ENCODE measurements at regions not wholly inside any gene's neighbourhood (a gene's known extent, or its start where the extent isn't known, plus 50 kb on each side); places are given as distances from the start of the nearest gene placed in this dataset.

DNA sequence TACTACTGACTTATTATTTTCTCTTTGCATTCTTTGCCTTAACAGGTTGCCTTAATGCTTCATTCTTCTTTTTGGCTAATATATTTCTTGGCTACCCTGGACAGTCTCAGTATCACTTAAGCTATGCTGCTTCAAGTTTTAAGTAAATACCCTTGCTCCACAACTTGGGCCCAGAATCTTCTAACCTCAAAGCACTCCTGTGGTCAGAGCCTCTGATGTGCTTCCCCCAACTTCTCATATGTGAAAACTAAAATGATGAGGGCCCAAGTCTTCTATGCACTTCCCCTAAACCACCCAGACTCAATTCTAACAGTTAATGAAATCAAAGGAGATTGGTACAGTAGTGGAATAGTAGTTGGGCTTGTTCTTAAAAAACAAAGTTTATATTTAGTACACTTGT is 314.1 kb downstream of the PLPP3 start:
- Mint-ChIP-seq H3K36me3 (peaks cover 4% of the 10 kb centered on the region; the same call in 1 of the 2 replicates), H3K27ac (no peak overlapping the region), H3K4me1 (no peaks in the 10 kb centered on the region), H3K9me3 (peaks cover 8% of the 10 kb centered on the region), H3K4me3 (no peak overlapping the region), H3K27me3 (ENCODE audit: low read depth) (no peaks in the 10 kb centered on the region)
- DNase-seq (ENCODE audit: low spot score) (no peak), ATAC-seq (no peak)
- TF ChIP-seq, protein P1, sequence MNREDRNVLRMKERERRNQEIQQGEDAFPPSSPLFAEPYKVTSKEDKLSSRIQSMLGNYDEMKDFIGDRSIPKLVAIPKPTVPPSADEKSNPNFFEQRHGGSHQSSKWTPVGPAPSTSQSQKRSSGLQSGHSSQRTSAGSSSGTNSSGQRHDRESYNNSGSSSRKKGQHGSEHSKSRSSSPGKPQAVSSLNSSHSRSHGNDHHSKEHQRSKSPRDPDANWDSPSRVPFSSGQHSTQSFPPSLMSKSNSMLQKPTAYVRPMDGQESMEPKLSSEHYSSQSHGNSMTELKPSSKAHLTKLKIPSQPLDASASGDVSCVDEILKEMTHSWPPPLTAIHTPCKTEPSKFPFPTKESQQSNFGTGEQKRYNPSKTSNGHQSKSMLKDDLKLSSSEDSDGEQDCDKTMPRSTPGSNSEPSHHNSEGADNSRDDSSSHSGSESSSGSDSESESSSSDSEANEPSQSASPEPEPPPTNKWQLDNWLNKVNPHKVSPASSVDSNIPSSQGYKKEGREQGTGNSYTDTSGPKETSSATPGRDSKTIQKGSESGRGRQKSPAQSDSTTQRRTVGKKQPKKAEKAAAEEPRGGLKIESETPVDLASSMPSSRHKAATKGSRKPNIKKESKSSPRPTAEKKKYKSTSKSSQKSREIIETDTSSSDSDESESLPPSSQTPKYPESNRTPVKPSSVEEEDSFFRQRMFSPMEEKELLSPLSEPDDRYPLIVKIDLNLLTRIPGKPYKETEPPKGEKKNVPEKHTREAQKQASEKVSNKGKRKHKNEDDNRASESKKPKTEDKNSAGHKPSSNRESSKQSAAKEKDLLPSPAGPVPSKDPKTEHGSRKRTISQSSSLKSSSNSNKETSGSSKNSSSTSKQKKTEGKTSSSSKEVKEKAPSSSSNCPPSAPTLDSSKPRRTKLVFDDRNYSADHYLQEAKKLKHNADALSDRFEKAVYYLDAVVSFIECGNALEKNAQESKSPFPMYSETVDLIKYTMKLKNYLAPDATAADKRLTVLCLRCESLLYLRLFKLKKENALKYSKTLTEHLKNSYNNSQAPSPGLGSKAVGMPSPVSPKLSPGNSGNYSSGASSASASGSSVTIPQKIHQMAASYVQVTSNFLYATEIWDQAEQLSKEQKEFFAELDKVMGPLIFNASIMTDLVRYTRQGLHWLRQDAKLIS (CRISPR knock-in tag; IDR thresholded peaks at IDR 0.05; ENCODE audit: borderline replicate concordance) = no peak
- TF ChIP-seq, protein P2, sequence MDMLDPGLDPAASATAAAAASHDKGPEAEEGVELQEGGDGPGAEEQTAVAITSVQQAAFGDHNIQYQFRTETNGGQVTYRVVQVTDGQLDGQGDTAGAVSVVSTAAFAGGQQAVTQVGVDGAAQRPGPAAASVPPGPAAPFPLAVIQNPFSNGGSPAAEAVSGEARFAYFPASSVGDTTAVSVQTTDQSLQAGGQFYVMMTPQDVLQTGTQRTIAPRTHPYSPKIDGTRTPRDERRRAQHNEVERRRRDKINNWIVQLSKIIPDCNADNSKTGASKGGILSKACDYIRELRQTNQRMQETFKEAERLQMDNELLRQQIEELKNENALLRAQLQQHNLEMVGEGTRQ (CRISPR knock-in tag; IDR thresholded peaks at IDR 0.05) = no peak
- TF ChIP-seq, protein P3, sequence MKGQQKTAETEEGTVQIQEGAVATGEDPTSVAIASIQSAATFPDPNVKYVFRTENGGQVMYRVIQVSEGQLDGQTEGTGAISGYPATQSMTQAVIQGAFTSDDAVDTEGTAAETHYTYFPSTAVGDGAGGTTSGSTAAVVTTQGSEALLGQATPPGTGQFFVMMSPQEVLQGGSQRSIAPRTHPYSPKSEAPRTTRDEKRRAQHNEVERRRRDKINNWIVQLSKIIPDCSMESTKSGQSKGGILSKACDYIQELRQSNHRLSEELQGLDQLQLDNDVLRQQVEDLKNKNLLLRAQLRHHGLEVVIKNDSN (CRISPR knock-in tag; IDR thresholded peaks at IDR 0.05) = no peak
- TF ChIP-seq NR1H2 (CRISPR knock-in tag; IDR thresholded peaks at IDR 0.05) = no peak
- ChIA-PET POLR2A (no interaction called here), CTCF (no interaction called here)

DNA sequence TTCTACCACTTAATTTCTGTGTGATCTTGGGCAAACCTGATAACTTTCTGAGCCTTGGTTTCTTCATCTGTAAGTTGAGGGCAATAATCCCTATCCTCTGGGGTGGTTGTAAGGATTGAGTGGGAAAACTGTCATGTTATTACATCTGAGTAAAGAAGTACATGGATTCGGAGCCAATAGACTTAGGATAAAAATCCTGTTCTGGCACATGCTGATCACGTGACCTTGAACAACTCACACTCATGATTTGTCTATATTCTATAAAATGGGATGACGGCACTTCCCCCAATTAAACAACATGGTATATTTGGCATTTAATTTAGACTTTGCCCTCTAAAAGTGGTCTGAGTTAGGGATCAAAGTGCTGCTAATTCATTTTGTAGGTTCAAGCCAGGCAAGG is 315.5 kb downstream of the PLPP3 start:
- Mint-ChIP-seq H3K9me3 (peaks cover 14% of the 10 kb centered on the region), H3K36me3 (peaks cover 4% of the 10 kb centered on the region; the same call in 1 of the 2 replicates), H3K4me1 (peaks cover 4% of the 10 kb centered on the region), H3K4me3 (no peak overlapping the region), H3K27ac (no peak overlapping the region), H3K27me3 (ENCODE audit: low read depth) (no peaks in the 10 kb centered on the region)
- CTCF ChIA-PET = no interaction called here
- no peak for ATAC-seq
- POLR2A ChIA-PET = no interaction called here
- DNase-seq (ENCODE audit: low spot score) = no peak
- TF ChIP-seq, protein P4, sequence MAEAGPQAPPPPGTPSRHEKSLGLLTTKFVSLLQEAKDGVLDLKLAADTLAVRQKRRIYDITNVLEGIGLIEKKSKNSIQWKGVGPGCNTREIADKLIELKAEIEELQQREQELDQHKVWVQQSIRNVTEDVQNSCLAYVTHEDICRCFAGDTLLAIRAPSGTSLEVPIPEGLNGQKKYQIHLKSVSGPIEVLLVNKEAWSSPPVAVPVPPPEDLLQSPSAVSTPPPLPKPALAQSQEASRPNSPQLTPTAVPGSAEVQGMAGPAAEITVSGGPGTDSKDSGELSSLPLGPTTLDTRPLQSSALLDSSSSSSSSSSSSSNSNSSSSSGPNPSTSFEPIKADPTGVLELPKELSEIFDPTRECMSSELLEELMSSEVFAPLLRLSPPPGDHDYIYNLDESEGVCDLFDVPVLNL (CRISPR knock-in tag; IDR thresholded peaks at IDR 0.05; ENCODE audit: borderline replicate concordance, low read depth) = no peak
- TF ChIP-seq, protein P5, sequence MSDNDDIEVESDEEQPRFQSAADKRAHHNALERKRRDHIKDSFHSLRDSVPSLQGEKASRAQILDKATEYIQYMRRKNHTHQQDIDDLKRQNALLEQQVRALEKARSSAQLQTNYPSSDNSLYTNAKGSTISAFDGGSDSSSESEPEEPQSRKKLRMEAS (CRISPR knock-in tag; IDR thresholded peaks at IDR 0.05) = no peak
- TF ChIP-seq NR2C2 (CRISPR knock-in tag; IDR thresholded peaks at IDR 0.05) (no peak), CBFB (CRISPR knock-in tag; IDR thresholded peaks at IDR 0.05; ENCODE audit: low read depth) (no peak), NFATC4 (CRISPR knock-in tag; IDR thresholded peaks at IDR 0.05) (no peak), MYBL2 (CRISPR knock-in tag; IDR thresholded peaks at IDR 0.05) (no peak), ELF4 (CRISPR knock-in tag; IDR thresholded peaks at IDR 0.05; ENCODE audit: low read depth) (no peak), ETV6 (CRISPR knock-in tag; IDR thresholded peaks at IDR 0.05) (no peak), TEAD4 (CRISPR knock-in tag; IDR thresholded peaks at IDR 0.05) (no peak), JAZF1 (CRISPR knock-in tag; IDR thresholded peaks at IDR 0.05) (no peak), ESRRA (CRISPR knock-in tag; IDR thresholded peaks at IDR 0.05; ENCODE audit: borderline replicate concordance) (no peak)
- TF ChIP-seq, protein P6, sequence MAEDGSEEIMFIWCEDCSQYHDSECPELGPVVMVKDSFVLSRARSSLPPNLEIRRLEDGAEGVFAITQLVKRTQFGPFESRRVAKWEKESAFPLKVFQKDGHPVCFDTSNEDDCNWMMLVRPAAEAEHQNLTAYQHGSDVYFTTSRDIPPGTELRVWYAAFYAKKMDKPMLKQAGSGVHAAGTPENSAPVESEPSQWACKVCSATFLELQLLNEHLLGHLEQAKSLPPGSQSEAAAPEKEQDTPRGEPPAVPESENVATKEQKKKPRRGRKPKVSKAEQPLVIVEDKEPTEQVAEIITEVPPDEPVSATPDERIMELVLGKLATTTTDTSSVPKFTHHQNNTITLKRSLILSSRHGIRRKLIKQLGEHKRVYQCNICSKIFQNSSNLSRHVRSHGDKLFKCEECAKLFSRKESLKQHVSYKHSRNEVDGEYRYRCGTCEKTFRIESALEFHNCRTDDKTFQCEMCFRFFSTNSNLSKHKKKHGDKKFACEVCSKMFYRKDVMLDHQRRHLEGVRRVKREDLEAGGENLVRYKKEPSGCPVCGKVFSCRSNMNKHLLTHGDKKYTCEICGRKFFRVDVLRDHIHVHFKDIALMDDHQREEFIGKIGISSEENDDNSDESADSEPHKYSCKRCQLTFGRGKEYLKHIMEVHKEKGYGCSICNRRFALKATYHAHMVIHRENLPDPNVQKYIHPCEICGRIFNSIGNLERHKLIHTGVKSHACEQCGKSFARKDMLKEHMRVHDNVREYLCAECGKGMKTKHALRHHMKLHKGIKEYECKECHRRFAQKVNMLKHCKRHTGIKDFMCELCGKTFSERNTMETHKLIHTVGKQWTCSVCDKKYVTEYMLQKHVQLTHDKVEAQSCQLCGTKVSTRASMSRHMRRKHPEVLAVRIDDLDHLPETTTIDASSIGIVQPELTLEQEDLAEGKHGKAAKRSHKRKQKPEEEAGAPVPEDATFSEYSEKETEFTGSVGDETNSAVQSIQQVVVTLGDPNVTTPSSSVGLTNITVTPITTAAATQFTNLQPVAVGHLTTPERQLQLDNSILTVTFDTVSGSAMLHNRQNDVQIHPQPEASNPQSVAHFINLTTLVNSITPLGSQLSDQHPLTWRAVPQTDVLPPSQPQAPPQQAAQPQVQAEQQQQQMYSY (CRISPR knock-in tag; IDR thresholded peaks at IDR 0.05) = no peak
- TF ChIP-seq, protein P7, sequence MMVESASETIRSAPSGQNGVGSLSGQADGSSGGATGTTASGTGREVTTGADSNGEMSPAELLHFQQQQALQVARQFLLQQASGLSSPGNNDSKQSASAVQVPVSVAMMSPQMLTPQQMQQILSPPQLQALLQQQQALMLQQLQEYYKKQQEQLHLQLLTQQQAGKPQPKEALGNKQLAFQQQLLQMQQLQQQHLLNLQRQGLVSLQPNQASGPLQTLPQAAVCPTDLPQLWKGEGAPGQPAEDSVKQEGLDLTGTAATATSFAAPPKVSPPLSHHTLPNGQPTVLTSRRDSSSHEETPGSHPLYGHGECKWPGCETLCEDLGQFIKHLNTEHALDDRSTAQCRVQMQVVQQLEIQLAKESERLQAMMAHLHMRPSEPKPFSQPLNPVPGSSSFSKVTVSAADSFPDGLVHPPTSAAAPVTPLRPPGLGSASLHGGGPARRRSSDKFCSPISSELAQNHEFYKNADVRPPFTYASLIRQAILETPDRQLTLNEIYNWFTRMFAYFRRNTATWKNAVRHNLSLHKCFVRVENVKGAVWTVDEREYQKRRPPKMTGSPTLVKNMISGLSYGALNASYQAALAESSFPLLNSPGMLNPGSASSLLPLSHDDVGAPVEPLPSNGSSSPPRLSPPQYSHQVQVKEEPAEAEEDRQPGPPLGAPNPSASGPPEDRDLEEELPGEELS (CRISPR knock-in tag; IDR thresholded peaks at IDR 0.05) = no peak
- TF ChIP-seq, protein P8, sequence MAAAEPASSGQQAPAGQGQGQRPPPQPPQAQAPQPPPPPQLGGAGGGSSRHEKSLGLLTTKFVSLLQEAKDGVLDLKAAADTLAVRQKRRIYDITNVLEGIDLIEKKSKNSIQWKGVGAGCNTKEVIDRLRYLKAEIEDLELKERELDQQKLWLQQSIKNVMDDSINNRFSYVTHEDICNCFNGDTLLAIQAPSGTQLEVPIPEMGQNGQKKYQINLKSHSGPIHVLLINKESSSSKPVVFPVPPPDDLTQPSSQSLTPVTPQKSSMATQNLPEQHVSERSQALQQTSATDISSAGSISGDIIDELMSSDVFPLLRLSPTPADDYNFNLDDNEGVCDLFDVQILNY (CRISPR knock-in tag; IDR thresholded peaks at IDR 0.05) = no peak
- TF ChIP-seq, protein P9, sequence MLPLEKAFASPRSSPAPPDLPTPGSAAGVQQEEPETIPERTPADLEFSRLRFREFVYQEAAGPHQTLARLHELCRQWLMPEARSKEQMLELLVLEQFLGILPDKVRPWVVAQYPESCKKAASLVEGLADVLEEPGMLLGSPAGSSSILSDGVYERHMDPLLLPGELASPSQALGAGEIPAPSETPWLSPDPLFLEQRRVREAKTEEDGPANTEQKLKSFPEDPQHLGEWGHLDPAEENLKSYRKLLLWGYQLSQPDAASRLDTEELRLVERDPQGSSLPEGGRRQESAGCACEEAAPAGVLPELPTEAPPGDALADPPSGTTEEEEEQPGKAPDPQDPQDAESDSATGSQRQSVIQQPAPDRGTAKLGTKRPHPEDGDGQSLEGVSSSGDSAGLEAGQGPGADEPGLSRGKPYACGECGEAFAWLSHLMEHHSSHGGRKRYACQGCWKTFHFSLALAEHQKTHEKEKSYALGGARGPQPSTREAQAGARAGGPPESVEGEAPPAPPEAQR (CRISPR knock-in tag; IDR thresholded peaks at IDR 0.05) = no peak
